NCI-H748 treated with DMSO at 0.1 percent for 48 hours (cell line): ENCODE measurements at regions not wholly inside any gene's neighbourhood (a gene's known extent, or its start where the extent isn't known, plus 50 kb on each side); places are given as distances from the start of the nearest gene placed in this dataset.

ENCODE experiments used
- DNase-seq: peaks from one replicate; lab custom pipeline; 2025; lab: John Stamatoyannopoulos, UW

GRCh38 chr21:17901458-17902079, 82.4 kb upstream of the C21orf91 start:
- DNase-seq: no peak

- no peak for DNase-seq
Measured at GRCh38 chr21:17900990-17901385, 81.8 kb upstream of the C21orf91 start.

- DNase-seq: no peak
Measured at GRCh38 chr21:17900281-17900989, 81.3 kb upstream of the C21orf91 start.

- DNase-seq: no peak
Measured at GRCh38 chr21:17889171-17889570, 70.0 kb upstream of the C21orf91 start.

- no peak for DNase-seq
Measured at GRCh38 chr21:17869115-17869514, 50.0 kb upstream of the C21orf91 start.
